NCI-H1092 treated with DMSO at 0.1 percent for 48 hours (cell line): ENCODE measurements at regions not wholly inside any gene's neighbourhood (a gene's known extent, or its start where the extent isn't known, plus 50 kb on each side); places are given as distances from the start of the nearest gene placed in this dataset.
"Not testable (repeated sequence)": the region's sequence is repeated elsewhere in the genome, so short reads cannot be mapped to it uniquely, and the experiment has no call there.

Experiments
- DNase-seq: peaks from one replicate; lab custom pipeline; 2025; lab: John Stamatoyannopoulos, UW

DNA sequence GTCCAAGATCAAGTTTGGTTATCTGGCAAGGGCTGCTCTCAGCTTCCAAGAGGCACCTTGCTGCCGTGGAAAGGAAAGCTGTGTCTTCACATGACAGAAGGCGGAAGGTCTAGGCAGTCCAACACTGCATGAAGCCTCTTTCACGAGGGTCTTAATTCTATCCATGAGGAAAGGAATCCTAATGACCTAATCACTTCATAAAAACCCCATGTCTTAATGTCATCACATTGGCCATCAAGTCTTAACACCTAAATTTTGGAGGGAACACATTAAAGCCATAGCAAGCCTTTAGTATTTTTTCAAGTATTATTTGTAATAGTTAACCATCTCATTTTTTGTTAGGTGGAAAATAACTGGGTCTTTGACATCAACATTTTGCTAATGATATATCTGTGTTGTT lies 858.3 kb downstream of the FLRT2 start:
- no peak for DNase-seq

DNA sequence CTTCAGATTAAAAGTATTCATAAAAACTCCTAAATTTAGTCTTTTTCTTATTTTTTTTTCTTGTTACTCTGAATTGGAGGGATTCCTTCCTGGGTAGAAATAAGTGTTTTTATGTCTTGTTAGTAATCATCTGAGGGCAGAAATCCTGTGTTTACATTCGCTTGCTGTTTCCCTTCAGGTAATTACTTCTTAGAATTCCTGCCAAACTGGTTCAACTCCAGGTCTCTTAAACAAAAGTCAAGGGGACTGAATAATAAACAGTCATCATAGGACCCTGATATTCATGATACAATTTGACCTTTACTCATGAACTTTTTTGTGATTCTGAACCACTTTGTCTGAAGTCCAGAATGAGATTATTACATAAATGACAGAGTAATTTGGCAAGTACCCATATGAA lies 843.9 kb downstream of the FLRT2 start:
- no peak for DNase-seq

DNA sequence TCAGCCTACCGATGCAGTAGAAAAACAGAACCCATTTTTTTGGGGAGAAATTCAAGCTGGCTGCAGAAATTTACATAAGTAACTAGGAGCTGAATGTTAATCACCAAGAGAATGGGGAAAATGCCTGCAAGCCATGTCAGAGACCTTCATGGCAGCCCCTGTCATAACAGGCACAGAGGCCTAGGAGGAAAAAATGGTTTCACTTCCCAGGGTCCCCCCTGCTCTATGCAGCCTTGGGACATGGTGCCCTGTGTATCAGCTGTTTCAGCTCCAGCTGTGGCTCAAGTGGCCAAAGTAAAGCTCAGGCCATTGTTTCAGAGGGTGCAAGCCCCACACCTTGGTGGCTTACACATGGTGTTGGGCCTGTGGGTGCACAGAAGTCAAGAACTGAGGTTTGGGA lies 842.5 kb downstream of the FLRT2 start:
- DNase-seq: no peak

DNA sequence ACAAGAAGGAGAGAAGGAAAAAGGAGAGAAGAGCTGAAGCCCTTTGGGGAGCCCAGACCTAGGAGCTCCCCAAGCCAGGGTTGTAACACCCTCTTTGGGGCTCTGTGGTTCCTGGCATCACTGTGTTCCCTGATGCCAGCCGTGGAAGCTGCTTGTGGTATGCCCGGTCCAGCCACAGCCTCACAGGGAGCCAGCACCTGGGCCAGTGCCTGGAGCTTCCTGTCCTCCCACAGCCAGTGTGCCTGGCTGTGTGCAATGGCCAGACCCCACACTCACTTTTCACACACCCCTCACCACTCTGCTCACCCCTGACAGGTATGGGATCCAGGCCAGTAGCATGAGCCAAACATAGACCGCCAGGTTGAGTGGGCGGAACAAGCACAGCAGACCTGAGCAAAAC lies 834.7 kb downstream of the FLRT2 start:
- no peak for DNase-seq

DNA sequence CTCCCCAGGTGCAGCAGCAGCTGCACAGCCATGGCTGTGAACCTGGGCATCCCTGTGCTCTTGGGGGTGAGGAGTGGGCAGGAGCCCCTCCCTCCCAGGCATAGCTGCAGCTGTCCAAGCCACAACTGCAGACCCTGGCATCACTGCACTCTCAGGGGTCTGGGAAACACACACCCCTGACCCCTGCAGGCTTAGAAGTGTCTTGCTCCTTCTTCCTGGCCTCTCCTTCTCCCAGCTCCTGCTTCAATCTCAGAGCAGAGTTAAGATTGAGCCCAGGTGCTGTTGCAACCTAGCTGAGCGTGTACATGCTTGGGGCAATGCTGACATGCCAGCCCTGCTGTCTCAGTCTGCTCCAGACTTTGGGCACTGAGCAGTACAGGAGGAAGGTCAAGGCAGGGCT lies 833.6 kb downstream of the FLRT2 start:
- no peak for DNase-seq

DNA sequence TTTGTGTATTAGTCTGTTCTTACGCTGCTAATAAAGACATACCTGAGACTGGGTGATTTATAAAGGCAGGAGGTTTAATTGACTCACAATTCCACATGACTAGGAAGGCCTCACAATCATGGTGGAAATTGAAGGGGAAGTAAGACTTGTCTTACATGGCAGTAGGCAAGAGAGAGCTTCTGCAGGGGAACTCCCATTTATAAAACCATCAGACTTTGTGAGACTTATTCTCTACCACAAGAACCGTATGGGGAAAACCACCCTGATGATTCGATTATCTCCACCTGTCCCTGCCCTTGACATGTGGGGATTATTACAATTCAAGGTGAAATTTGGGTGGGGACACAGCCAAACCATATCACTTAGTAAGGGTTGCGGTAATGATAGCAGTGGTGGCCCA lies 833.1 kb downstream of the FLRT2 start:
- DNase-seq: no peak

DNA sequence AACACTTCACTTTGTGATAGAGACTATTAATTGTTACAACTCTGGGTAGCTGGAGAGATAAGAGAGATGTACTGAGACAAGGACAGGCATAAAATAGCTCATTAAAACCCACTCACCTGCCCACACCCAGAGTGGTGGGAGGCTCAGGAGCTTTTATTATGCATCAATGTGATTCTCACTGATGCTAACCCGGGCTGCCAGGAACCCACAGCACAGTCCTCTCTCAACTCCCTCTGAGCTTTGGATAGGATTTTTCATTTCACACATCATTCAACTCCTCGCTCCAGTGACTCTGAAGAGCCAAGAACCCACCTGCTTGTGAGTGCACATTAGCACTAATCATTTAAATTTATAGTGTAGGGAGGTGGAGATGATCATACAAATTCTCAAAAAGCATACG lies 827.9 kb downstream of the FLRT2 start:
- peak; percentile 90 for DNase-seq

DNA sequence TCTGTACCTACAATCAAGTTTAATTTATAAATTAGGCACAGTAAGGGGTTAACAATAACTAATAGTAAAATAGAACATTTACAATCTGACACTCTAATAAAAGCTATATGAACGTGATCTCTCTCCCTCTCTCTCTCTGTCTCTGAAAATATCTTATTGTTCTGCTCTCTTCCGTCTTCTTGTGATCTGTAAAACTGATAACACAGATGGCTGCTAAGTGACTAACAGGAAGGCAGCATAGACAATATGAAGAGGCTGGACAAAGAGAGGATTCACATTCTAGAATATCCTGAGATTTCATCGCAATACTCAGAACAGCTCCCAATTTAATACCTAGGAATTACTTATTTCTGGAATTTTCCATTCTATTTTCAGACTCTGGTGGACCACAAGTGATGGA lies 827.2 kb downstream of the FLRT2 start:
- no peak for DNase-seq

DNA sequence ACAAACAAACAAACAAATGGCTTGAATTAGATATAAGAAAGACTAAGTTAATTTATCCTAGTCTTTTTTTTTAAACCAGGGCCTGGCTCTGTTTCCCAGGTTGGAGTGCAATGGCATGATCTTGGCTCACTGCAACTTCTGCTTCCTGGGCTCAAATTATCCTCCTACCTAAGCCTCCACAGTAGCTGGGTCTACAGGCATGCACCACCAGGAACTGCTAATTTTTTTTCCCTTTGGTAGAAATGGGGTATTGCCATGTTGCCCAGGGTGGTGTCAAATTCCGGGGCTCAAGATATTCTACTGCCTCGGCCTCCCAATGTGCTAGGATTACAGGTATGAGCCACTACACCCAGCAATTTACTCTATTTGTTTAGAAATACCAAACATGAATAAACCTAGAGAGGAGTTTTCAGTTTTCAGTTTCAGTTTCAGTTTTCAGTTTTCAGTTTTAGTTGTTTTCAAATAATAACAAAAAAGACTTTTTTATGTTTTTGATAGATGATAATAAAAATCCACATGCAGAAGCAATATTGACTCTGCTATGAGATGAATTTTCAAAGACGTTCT lies 817.0 kb downstream of the FLRT2 start:
- no peak for DNase-seq

DNA sequence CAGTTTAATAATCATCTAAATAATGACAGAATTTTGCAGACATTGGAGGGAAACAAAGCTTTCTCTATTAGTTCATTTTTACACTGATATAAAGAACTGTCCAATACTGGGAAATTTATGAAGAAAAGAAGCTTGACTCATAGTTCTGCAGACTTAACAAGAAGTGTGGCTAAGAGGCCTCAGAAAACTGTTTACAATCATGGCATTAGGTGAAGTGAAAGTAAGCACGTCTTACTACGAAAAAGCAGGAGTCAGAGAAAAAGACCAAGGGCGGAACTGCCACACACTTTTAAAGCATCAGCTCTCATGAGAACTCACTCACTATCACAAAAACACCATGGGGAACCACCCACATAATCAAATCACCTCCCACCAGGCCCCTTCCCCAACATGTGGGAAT lies 804.4 kb downstream of the FLRT2 start:
- DNase-seq: no peak

DNA sequence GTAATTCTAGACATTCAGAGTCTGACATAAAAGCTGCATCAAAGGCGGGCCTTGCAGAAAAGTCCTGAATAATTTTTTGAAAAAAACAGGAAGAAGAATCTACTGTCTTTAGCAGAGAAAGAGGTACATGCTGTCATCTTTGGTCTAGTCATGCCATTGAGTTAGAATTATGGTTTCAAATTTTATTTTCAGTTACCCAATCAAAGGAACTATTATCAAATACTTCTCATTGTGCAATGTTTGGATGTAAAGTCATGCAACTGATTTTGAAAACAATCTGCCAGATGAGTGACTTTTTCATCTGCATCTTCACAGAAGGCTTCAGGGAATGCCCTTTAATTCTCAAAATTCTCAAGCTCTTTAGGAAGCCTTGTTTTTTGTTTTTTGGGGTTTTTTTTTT lies 803.5 kb downstream of the FLRT2 start:
- no peak for DNase-seq

DNA sequence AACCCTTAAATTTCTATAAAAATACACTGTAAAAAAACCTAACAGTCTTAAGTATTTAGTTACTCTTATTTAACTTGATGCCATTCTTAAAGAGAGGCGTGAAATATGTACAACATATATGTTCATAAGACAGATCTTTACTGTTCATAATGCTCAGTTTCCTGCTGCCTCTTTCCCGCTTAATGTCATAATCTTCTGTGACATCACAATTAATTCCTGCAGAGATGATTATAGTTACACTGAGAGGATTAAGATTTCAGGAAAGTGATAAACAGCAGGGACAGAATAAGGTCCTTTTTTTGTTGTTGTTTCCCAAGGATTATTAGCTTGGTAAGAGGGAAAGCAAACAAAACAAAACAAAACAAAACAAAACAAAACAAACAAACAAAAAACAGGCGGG lies 801.4 kb downstream of the FLRT2 start:
- no peak for DNase-seq

DNA sequence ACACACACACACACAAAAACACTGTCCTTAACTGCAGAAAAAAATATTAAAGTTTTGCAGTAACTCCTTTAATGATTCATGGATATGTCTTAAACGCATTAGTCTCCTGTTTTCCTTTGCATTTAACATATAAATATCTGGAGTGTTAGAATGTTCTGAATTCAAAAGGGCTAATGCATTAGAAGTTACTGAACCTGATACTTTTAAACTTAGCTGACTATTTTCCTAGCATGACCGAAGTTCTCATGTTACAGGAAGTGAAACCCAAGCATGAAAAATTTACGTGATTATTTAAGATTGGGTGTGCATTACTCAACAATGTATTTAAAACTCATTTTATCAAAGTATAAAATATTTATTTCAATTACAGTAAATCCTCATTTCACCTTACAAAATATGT lies 791.2 kb downstream of the FLRT2 start:
- DNase-seq: no peak

DNA sequence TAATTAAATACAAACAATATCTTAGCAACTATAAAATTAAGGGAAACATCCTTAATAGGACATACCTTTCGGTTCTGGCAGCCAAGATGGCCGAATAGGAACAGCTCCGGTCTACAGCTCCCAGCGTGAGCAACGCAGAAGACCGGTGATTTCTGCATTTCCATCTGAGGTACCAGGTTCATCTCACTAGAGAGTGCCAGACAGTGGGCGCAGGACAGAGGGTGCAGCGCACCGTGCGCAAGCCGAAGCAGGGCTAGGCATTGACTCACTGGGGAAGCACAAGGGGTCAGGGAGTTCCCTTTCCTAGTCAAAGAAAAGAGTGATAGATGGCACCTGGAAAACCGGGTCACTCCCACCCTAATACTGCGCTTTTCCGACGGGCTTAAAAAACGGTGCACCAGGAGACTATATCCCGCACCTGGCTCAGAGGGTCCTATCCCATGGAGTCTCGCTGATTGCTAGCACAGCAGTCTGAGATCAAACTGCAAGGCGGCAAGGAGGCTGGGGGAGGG lies 782.3 kb downstream of the FLRT2 start:
- DNase-seq: not testable (repeated sequence)

DNA sequence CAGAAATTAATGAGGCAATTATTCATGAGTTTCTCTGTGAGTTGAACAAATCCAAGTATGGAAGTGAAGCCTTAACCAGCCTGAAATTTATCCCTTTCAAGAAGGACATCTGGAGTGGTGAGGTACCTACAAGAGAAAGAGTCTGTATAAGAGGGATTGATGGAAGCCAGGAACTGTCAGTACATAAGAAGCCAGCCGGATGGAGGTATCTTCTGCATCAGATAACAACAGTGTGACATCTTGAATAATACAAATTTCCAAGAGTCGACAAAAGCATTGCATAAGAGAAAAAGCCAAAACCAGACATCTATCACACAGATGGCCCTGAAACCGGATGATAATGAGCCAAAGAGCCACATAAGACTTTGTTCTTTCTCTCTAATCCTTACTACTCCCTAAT lies 781.2 kb downstream of the FLRT2 start:
- DNase-seq: no peak

DNA sequence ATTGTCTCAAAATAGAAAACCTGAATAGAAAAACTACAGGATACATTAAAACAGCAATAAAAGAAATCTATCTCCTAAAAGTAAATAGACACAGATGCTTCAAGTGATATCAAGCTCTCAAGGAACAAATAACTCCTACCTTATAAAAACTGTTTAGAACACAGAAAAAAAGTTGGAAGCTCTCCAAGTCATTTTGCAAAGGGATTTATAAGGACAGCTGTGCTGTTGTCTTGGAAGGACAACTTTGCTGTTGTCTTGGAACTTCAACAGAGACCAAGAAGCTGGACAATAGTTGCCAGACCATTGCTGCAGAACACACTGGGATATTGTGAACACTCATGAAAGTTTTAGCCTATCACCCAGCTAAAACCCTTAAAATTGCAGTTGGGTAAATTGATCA lies 780.7 kb downstream of the FLRT2 start:
- no peak for DNase-seq

DNA sequence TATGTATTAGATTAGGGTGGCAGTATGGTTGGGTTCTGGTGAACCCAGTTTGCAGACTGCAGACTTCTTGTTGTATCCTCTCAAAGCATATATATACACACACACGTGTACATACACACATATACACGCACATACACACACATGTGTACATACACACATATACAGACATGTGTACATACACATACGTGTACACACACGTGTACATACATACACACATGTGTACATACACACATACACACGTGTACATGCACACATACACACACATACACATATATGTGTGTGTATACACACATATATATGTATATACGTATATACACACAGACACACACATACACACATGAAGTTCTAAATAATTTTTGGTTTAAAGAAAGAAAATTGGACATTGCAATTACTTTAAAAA lies 780.2 kb downstream of the FLRT2 start:
- DNase-seq: no peak

DNA sequence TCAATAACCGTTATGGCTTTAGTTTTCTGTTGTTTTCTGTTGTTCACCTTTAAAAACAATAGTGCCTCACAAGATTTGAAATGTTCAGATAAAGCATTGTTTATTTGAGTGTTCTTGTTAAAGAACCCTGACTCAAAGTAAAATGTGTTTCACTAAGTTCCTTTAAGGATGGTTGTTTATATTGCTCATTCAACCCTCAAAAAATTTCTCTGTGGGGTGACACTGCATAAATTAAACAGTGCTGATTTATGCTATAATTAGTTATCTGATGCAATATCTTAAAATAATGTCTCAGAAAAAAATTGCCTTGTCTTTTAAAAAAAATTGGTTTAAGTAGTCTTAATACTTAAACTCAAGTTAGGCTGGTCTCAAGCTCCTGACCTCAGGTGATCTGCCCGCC lies 775.1 kb downstream of the FLRT2 start:
- DNase-seq: no peak

DNA sequence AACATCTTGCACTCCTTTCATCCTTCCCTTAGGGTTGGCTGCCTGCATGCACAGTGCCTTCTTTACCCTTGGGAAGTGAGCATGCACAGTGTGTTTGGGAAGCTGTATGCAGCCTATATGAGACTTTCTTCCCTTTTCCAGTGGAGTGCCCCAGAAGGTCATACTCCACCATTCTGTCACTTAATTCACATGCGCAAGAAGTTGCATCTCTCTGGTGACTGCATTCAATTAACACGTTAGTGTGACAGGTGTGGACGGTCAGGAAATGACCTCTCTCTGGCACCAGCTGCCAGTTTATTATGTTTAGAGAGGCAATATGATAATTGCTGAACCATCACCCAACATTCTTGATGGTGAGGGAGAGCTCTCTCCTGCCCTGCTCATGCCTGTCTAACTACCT lies 770.0 kb downstream of the FLRT2 start:
- DNase-seq: peak; percentile 69

DNA sequence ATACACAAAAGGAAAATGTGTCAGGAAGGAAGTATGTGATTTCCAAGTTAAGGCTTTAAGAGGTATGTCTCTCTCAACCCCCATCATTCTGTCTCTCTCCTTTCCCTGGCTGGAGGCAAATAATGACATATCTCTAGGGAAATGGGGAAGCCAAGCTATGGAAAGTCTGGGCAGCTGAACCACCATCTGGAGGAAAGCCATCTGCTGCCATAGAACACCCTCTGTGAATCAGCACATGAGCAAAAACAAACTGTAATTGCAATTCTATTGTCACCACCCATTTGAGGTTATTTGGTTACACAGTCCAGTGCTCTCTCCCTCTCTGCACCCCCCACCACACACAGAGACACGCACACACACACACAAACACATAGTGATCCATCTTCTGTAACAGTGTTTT lies 766.2 kb downstream of the FLRT2 start:
- peak; percentile 98 for DNase-seq

DNA sequence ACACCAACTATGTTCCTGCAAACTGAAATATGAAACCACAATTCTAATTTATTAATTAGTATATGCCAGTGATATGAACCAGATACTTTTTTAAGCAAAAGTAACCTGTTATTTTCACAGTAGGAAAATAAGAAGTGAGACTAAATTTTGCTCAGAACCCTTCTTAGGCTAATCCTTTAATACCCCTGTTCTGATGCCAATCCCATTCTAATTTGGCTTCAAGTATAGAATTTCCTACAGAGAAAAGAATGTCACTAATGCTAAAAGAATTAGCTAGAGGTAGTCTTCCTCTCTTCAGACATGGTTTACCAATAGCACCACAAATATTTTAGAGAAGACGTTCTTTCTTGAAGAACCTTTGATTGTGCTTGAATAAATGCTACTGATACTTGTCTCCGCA lies 758.4 kb downstream of the FLRT2 start:
- DNase-seq: no peak

DNA sequence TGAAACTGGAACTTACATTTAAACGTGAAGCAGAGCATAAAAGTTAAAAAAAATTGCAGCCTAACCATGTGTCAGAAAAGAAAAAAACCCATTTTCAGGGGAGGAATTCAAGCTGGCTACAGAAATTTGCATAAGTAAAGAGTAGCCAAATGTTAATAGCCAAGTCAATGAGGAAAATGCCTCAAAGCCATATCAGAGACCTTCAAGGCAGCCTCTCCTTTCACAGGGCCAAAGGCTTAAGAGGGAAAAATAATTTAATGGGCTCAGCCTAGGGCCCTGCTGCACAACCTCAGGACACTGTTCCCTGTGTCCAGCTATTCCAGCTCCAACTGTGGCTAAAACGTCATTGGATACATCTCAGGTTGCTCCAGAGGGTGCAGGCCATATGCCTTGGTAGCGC lies 749.5 kb downstream of the FLRT2 start:
- no peak for DNase-seq

DNA sequence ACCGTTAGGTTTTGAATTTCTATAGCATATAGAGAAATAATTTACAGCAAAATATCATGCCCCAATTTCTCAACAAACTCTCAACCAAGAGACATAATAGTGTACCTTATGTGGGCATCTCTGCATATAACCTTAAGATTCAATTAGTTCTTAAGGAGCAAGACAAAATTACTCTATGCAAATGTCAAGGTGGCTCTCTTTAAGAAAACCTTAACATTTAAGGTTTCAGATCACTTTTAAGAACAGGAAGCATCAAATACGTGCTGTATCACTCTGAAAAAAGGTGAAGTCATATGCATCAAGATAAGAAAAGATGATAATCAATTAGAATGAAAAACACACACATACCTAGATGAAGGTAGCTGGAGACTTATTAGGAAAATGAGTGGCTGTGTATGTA lies 728.0 kb downstream of the FLRT2 start:
- DNase-seq: no peak

DNA sequence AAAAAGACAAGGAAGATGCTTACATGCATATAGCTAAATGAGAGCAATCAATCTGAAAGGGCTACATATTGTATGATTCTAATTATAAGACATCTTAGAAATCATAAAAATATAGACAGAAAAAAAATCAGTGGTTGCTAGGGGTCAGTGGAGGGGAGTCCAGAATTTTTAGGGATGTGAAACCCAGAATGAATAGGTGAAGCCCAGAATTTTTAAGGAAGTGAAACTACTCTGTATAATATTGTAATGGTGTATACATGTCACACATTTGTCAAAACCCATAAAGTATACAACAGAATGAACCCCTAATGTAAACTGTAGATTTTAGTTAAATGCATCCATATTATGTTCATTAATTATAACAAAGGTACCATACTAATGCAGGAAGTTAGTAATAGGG lies 713.2 kb downstream of the FLRT2 start:
- DNase-seq: no peak

DNA sequence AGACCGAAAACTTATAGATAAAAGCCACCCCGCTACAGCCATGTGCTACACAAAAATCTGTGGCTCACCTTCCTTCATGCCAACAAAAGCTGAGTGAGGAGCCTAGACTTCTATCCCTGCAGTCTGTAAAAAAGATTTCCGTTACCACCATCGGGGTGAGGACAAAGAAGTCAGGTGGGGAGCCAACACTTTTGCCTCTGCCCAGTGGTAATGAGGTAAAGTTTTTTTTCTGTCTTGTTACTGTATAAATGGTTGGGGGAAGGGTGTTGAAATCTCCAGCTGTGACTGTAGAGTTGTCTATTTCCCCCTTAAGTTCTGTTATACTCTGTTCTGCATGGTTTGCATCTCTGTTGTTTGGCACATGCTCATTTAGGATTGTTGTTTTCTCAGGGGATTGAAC lies 707.8 kb downstream of the FLRT2 start:
- no peak for DNase-seq
